CD4-positive, alpha-beta T cell treated with Interleukin-2 at 100 ng/mL for 4 hours (primary cell): ENCODE measurements at regions not wholly inside any gene's neighbourhood (a gene's known extent, or its start where the extent isn't known, plus 50 kb on each side); places are given as distances from the start of the nearest gene placed in this dataset.
"Not testable (repeated sequence)": the region's sequence is repeated elsewhere in the genome, so short reads cannot be mapped to it uniquely, and the experiment has no call there.

ENCODE experiments used
- DNase-seq: peaks from one replicate; pipeline ENCODE4 v3.0.0-alpha.2; 2020; ENCODE audit warnings: low spot score

GRCh38 chr22:27314276-27314807 lies 487.2 kb downstream of the MN1 start:
- no peak for DNase-seq

- no peak for DNase-seq
Observed at GRCh38 chr22:27315833-27316232, 485.7 kb downstream of the MN1 start.

GRCh38 chr22:27317096-27317495 lies 484.5 kb downstream of the MN1 start:
- DNase-seq, result no peak

- DNase-seq, result no peak
Observed at GRCh38 chr22:27317971-27318428, 483.6 kb downstream of the MN1 start.

GRCh38 chr22:27318516-27318915 lies 483.0 kb downstream of the MN1 start:
- no peak for DNase-seq

GRCh38 chr22:27323661-27324060 lies 477.9 kb downstream of the MN1 start:
- no peak for DNase-seq

- not testable (repeated sequence) for DNase-seq
Observed at GRCh38 chr22:27324908-27325307, 476.6 kb downstream of the MN1 start.

- no peak for DNase-seq
Observed at GRCh38 chr22:27327497-27327896, 474.1 kb downstream of the MN1 start.

- DNase-seq, result no peak
Observed at GRCh38 chr22:27327981-27328721, 473.4 kb downstream of the MN1 start.

GRCh38 chr22:27329131-27329850 lies 472.3 kb downstream of the MN1 start:
- DNase-seq, result no peak

- DNase-seq, result no peak
Observed at GRCh38 chr22:27329966-27330645, 471.4 kb downstream of the MN1 start.

GRCh38 chr22:27331526-27332281 lies 469.9 kb downstream of the MN1 start:
- no peak for DNase-seq

- DNase-seq, result no peak
Observed at GRCh38 chr22:27335102-27335660, 466.4 kb downstream of the MN1 start.

- no peak for DNase-seq
Observed at GRCh38 chr22:27336151-27337090, 465.1 kb downstream of the MN1 start.

GRCh38 chr22:27337676-27338075 lies 463.9 kb downstream of the MN1 start:
- DNase-seq, result no peak

GRCh38 chr22:27340047-27340446 lies 461.5 kb downstream of the MN1 start:
- no peak for DNase-seq

GRCh38 chr22:27344546-27344945 lies 457.0 kb downstream of the MN1 start:
- DNase-seq, result no peak

GRCh38 chr22:27345691-27346090 lies 455.9 kb downstream of the MN1 start:
- no peak for DNase-seq

GRCh38 chr22:27347951-27348350 lies 453.6 kb downstream of the MN1 start:
- DNase-seq, result no peak

GRCh38 chr22:27348634-27349033 lies 452.9 kb downstream of the MN1 start:
- DNase-seq, result no peak
